Calu3 (cell line): ENCODE measurements at regions not wholly inside any gene's neighbourhood (a gene's known extent, or its start where the extent isn't known, plus 50 kb on each side); places are given as distances from the start of the nearest gene placed in this dataset.

ENCODE experiments used
- BruUV-seq: library from RNA; stranded (reverse); fragments of 400-500 nt; replicated peaks from 2 replicates; lab custom pipeline; 2021; lab: Mats Ljungman, UMichigan
- CTCF ChIA-PET: fragments of 300-600 bp; sonication (Branson Sonifier 250); formaldehyde crosslinking; loops from one replicate; lab custom pipeline; 2022; ENCODE audit warnings: antibody characterized with exemption; lab: Charles Lee
- DNase-seq: peaks from one replicate; pipeline ENCODE4 v3.0.0; 2022
- H3K27ac Mint-ChIP-seq: one replicate; pipeline ENCODE4 v1.8.0; 2022; ENCODE audit warnings: mixed read lengths; ENCODE audit not compliant: unreplicated experiment
- H3K27me3 Mint-ChIP-seq: one replicate; pipeline ENCODE4 v1.8.0; 2022; ENCODE audit warnings: mixed read lengths; ENCODE audit not compliant: unreplicated experiment
- H3K36me3 Mint-ChIP-seq: one replicate; pipeline ENCODE4 v1.8.0; 2022; ENCODE audit warnings: mild to moderate bottlenecking, moderate library complexity, mixed read lengths; ENCODE audit not compliant: insufficient read depth, unreplicated experiment
- H3K4me1 Mint-ChIP-seq: one replicate; pipeline ENCODE4 v1.8.0; 2022; ENCODE audit warnings: mild to moderate bottlenecking, low read depth, mixed read lengths; ENCODE audit not compliant: unreplicated experiment
- H3K4me3 Mint-ChIP-seq: one replicate; pipeline ENCODE4 v1.8.0; 2022; ENCODE audit warnings: mild to moderate bottlenecking, low read depth, moderate library complexity, mixed read lengths; ENCODE audit not compliant: unreplicated experiment
- H3K9me3 Mint-ChIP-seq: one replicate; pipeline ENCODE4 v1.8.0; 2022; ENCODE audit warnings: low read depth, mixed read lengths; ENCODE audit not compliant: unreplicated experiment
- CTCF ChIP-seq: fragments of 200-600 bp; IDR thresholded peaks from one replicate; pipeline ENCODE4 v1.8.0; 2022; ENCODE audit warnings: antibody characterized with exemption; ENCODE audit not compliant: unreplicated experiment
- intact Hi-C: fragments of 100-400 bp; cut with micrococcal nuclease; formaldehyde crosslinking; loops from one replicate; pipeline ENCODE4 v1.10.0; 2022; ENCODE audit not compliant: unreplicated experiment

- Mint-ChIP-seq H3K36me3 (no peaks in the 10 kb centered on the region), H3K27me3 (no peaks in the 10 kb centered on the region), H3K4me1 (no peaks in the 10 kb centered on the region), H3K4me3 (no peak overlapping the region), H3K9me3 (no peaks in the 10 kb centered on the region), H3K27ac (no peak overlapping the region)
- BruUV-seq: no TSS peak
- CTCF ChIA-PET: no interaction called here
- no peak for TF ChIP-seq CTCF
- intact Hi-C loops: no loop called here
- no peak for DNase-seq
Observed at GRCh38 chr4:20393486-20394100, 141.9 kb downstream of the SLIT2 start.

GRCh38 chr4:20394512-20394911, 142.8 kb downstream of the SLIT2 start:
- H3K4me3 Mint-ChIP-seq: no peak overlapping the region
- no peaks in the 10 kb centered on the region for H3K36me3 Mint-ChIP-seq
- no peak for DNase-seq
- H3K9me3 Mint-ChIP-seq: no peaks in the 10 kb centered on the region
- no peak for TF ChIP-seq CTCF
- H3K4me1 Mint-ChIP-seq: no peaks in the 10 kb centered on the region
- intact Hi-C loops: no loop called here
- CTCF ChIA-PET: no interaction called here
- no peaks in the 10 kb centered on the region for H3K27me3 Mint-ChIP-seq
- no peak overlapping the region for H3K27ac Mint-ChIP-seq
- no TSS peak for BruUV-seq

GRCh38 chr4:20395160-20395773, 143.6 kb downstream of the SLIT2 start:
- no peaks in the 10 kb centered on the region for H3K9me3 Mint-ChIP-seq
- H3K36me3 Mint-ChIP-seq: no peaks in the 10 kb centered on the region
- H3K27ac Mint-ChIP-seq: no peak overlapping the region
- no peaks in the 10 kb centered on the region for H3K4me1 Mint-ChIP-seq
- CTCF ChIA-PET: interaction anchor here (1.3 kb wide), 1 partner anchor 9 kb away, joined by 3 read pairs; no protein-coding TSS in a partner anchor
- intact Hi-C loops: no loop called here
- TF ChIP-seq CTCF: peak; percentile 51
- H3K27me3 Mint-ChIP-seq: no peaks in the 10 kb centered on the region
- no peak overlapping the region for H3K4me3 Mint-ChIP-seq
- BruUV-seq: no TSS peak
- peak; percentile 49 for DNase-seq

DNA sequence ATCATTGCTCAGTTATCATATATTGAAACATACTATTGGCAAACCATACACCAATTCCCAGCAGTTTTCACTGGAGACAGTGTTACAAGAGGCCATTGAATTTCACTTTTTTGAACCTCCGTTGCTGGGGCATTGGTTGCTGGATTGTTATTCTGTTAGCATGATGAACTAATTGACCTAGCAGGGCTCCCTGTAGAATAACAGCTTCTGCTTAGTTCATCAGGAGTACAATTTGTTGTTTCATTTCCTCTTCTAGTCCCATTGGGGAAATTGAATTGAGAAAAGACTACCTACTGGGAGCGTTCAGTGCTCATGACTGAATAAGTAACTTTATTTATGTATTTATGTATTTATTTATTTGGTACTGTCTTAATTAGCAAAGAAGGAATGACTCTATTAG, 151.6 kb downstream of the SLIT2 start:
- no peak for TF ChIP-seq CTCF
- no peak for DNase-seq
- no peaks in the 10 kb centered on the region for H3K4me1 Mint-ChIP-seq
- H3K27me3 Mint-ChIP-seq: no peaks in the 10 kb centered on the region
- no peaks in the 10 kb centered on the region for H3K36me3 Mint-ChIP-seq
- intact Hi-C loops: no loop called here
- no peak overlapping the region for H3K27ac Mint-ChIP-seq
- BruUV-seq: no TSS peak
- no peak overlapping the region for H3K4me3 Mint-ChIP-seq
- CTCF ChIA-PET: no interaction called here
- no peaks in the 10 kb centered on the region for H3K9me3 Mint-ChIP-seq
